ENCODE measurements at regions not wholly inside any gene's neighbourhood (a gene's known extent, or its start where the extent isn't known, plus 50 kb on each side); places are given as distances from the start of the nearest gene placed in this dataset.

DNA sequence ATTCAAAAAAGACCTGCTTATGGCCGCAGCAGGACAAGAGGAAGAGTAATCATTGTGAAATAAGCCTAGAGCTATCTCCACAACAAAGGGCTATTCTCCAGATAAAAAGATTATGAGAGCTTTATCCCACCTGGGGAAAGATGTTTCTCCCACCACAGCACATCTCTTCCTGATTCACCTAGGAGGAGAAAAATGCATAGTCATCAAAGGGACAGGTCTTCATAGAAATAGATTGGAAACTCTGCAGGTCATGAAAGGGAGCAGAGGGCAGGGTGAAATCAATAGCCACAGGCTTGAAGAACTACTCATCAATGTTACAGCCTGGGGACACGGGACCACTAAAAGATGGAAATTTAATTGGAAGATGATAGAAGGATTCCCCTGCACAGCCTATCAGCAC is 453.8 kb upstream of the TMEM132C start:
- no peaks in the 10 kb centered on the region for H3K36me3 ChIP-seq (ENCODE audit: control insufficient read depth in 2 of 2, insufficient read depth in 2 of 2, low read length in 2 of 2)
- no peak overlapping the region for H3K27ac ChIP-seq (ENCODE audit: low read depth in 2 of 2, low read length in 2 of 2)
- no peak overlapping the region for H3K4me3 ChIP-seq (ENCODE audit: low read length in 2 of 2)
- H3K4me1 ChIP-seq (ENCODE audit: control insufficient read depth in 2 of 2, insufficient read depth in 2 of 2, low read length in 2 of 2) = no peaks in the 10 kb centered on the region
- no peaks in the 10 kb centered on the region for H3K27me3 ChIP-seq (ENCODE audit: control insufficient read depth in 2 of 2, insufficient read depth in 2 of 2, low read length in 2 of 2)
- no peaks in the 10 kb centered on the region for H3K9me3 ChIP-seq (ENCODE audit: control insufficient read depth in 2 of 2, low read length in 2 of 2)
- no peak overlapping the region for H3K9ac ChIP-seq (ENCODE audit: low read depth in 1 of 2, low read length in 2 of 2)

DNA sequence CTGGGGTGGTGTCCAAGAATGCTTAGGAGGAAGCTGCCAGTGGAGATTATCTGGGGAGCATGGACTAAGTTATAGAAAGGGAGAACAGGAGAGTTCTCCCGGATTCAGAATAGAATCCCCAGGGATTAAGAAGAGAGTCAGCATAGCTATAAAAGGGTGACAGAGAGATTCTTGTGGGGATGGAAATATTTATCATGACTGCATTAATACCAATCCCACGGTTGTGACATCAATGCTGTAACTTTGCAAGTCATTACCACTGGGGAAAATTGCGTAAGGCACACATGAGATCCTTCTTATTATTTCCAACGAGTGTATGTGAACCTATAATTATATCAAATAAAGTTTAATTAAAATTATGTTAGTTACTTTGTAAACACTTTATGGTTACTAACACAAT is 447.9 kb upstream of the TMEM132C start:
- no peak overlapping the region for H3K9ac ChIP-seq (ENCODE audit: low read depth in 1 of 2, low read length in 2 of 2)
- no peaks in the 10 kb centered on the region for H3K36me3 ChIP-seq (ENCODE audit: control insufficient read depth in 2 of 2, insufficient read depth in 2 of 2, low read length in 2 of 2)
- H3K4me1 ChIP-seq (ENCODE audit: control insufficient read depth in 2 of 2, insufficient read depth in 2 of 2, low read length in 2 of 2) = no peaks in the 10 kb centered on the region
- no peaks in the 10 kb centered on the region for H3K9me3 ChIP-seq (ENCODE audit: control insufficient read depth in 2 of 2, low read length in 2 of 2)
- no peak overlapping the region for H3K4me3 ChIP-seq (ENCODE audit: low read length in 2 of 2)
- no peaks in the 10 kb centered on the region for H3K27me3 ChIP-seq (ENCODE audit: control insufficient read depth in 2 of 2, insufficient read depth in 2 of 2, low read length in 2 of 2)
- H3K27ac ChIP-seq (ENCODE audit: low read depth in 2 of 2, low read length in 2 of 2) = no peak overlapping the region

DNA sequence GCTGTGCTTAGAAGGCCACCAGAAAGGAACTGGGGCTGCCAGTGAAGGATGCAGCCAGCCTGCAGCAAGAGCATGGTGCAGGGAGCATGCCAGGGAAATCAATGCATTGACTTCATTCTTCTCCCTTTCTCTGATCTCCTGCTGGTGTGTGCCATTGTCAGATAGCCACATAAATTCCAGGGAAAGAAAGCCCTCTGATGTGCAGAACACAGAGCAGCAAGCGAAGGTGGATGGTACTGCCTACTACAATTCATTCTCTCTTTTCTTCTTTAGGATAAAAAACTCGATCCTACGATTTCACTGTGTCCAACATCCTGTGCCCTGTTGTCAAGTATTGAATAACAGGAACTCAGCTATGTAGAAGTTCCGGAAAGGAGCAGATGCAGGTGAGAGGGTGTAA is 446.7 kb upstream of the TMEM132C start:
- Histone ChIP-seq H3K4me1 (ENCODE audit: control insufficient read depth in 2 of 2, insufficient read depth in 2 of 2, low read length in 2 of 2) (no peaks in the 10 kb centered on the region), H3K36me3 (ENCODE audit: control insufficient read depth in 2 of 2, insufficient read depth in 2 of 2, low read length in 2 of 2) (no peaks in the 10 kb centered on the region), H3K9me3 (ENCODE audit: control insufficient read depth in 2 of 2, low read length in 2 of 2) (no peaks in the 10 kb centered on the region), H3K4me3 (ENCODE audit: low read length in 2 of 2) (no peak overlapping the region), H3K9ac (ENCODE audit: low read depth in 1 of 2, low read length in 2 of 2) (no peak overlapping the region), H3K27ac (ENCODE audit: low read depth in 2 of 2, low read length in 2 of 2) (no peak overlapping the region), H3K27me3 (ENCODE audit: control insufficient read depth in 2 of 2, insufficient read depth in 2 of 2, low read length in 2 of 2) (no peaks in the 10 kb centered on the region)

DNA sequence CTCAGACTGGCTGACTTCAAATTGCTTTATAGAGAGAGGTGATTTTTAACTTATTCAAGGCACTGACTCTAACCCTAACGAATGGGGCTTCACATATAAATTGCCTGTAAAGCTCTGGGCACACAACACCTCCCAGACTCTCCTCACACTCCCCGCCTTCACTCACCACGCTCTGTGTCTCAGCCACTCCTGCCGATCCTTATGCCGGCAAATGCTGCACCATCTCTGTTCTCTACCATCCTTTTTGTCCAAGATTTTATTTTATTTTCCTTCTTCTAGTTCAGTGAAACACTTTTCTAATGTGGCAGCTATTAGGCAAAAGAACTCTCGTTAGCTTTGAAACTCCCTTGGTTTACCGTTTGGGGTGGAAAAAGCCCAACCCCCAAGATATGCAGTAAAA is 446.1 kb upstream of the TMEM132C start:
- no peak overlapping the region for H3K27ac ChIP-seq (ENCODE audit: low read depth in 2 of 2, low read length in 2 of 2)
- H3K9me3 ChIP-seq (ENCODE audit: control insufficient read depth in 2 of 2, low read length in 2 of 2) = no peaks in the 10 kb centered on the region
- no peaks in the 10 kb centered on the region for H3K4me1 ChIP-seq (ENCODE audit: control insufficient read depth in 2 of 2, insufficient read depth in 2 of 2, low read length in 2 of 2)
- H3K36me3 ChIP-seq (ENCODE audit: control insufficient read depth in 2 of 2, insufficient read depth in 2 of 2, low read length in 2 of 2) = no peaks in the 10 kb centered on the region
- no peak overlapping the region for H3K4me3 ChIP-seq (ENCODE audit: low read length in 2 of 2)
- H3K27me3 ChIP-seq (ENCODE audit: control insufficient read depth in 2 of 2, insufficient read depth in 2 of 2, low read length in 2 of 2) = no peaks in the 10 kb centered on the region
- no peak overlapping the region for H3K9ac ChIP-seq (ENCODE audit: low read depth in 1 of 2, low read length in 2 of 2)

DNA sequence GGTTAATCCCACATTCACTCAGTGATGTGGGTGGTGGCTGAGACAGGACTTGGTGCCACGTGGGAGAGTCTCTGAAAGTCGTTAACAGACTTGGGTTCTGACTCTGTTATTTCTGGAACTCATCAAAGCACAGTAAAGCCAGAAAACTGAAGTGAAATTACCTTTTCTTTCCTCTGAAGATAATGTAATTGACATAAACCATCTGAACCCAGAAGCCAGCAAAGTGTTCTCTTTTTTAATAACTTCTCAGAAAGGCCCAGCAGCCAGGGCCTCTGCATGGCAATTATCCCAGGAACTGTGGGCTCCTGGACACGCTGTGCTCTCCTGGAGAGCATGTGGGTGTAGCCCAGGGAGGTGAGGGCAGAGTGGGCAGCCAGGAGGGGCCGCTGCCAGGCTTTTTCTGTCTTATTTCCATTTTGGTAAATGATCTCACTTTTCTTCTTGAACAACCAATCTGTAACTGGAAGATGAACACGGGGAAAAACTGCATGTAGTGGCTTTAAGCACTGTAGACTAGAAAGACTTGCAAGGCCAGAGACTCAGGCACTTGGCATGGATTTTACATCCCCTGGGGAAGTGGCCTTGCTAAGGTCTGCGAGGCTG is 444.1 kb upstream of the TMEM132C start:
- Histone ChIP-seq H3K9ac (ENCODE audit: low read depth in 1 of 2, low read length in 2 of 2) (no peak overlapping the region), H3K36me3 (ENCODE audit: control insufficient read depth in 2 of 2, insufficient read depth in 2 of 2, low read length in 2 of 2) (no peaks in the 10 kb centered on the region), H3K4me3 (ENCODE audit: low read length in 2 of 2) (no peak overlapping the region), H3K4me1 (ENCODE audit: control insufficient read depth in 2 of 2, insufficient read depth in 2 of 2, low read length in 2 of 2) (no peaks in the 10 kb centered on the region), H3K9me3 (ENCODE audit: control insufficient read depth in 2 of 2, low read length in 2 of 2) (no peaks in the 10 kb centered on the region), H3K27ac (ENCODE audit: low read depth in 2 of 2, low read length in 2 of 2) (no peak overlapping the region), H3K27me3 (ENCODE audit: control insufficient read depth in 2 of 2, insufficient read depth in 2 of 2, low read length in 2 of 2) (no peaks in the 10 kb centered on the region)

DNA sequence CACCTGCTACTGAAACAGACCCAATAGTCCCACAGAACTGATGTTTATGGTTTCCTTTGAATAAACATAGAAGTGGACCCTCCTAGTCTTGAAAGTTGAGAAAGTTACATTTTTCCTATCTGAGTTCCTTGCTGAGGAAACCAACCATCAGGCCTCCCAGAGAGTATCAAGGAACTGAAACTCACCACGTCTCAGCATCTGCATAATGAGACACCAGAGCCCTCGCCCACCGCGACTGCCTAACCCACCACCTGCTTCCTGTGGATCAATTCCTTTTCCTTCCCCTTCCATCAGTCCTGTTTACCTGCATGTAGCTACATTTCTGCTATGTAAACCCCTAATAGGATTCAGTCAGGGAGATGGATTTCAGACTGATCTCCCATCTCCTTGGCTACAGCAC is 443.2 kb upstream of the TMEM132C start:
- no peaks in the 10 kb centered on the region for H3K9me3 ChIP-seq (ENCODE audit: control insufficient read depth in 2 of 2, low read length in 2 of 2)
- no peaks in the 10 kb centered on the region for H3K27me3 ChIP-seq (ENCODE audit: control insufficient read depth in 2 of 2, insufficient read depth in 2 of 2, low read length in 2 of 2)
- no peak overlapping the region for H3K27ac ChIP-seq (ENCODE audit: low read depth in 2 of 2, low read length in 2 of 2)
- H3K4me3 ChIP-seq (ENCODE audit: low read length in 2 of 2) = no peak overlapping the region
- H3K36me3 ChIP-seq (ENCODE audit: control insufficient read depth in 2 of 2, insufficient read depth in 2 of 2, low read length in 2 of 2) = no peaks in the 10 kb centered on the region
- no peaks in the 10 kb centered on the region for H3K4me1 ChIP-seq (ENCODE audit: control insufficient read depth in 2 of 2, insufficient read depth in 2 of 2, low read length in 2 of 2)
- no peak overlapping the region for H3K9ac ChIP-seq (ENCODE audit: low read depth in 1 of 2, low read length in 2 of 2)

DNA sequence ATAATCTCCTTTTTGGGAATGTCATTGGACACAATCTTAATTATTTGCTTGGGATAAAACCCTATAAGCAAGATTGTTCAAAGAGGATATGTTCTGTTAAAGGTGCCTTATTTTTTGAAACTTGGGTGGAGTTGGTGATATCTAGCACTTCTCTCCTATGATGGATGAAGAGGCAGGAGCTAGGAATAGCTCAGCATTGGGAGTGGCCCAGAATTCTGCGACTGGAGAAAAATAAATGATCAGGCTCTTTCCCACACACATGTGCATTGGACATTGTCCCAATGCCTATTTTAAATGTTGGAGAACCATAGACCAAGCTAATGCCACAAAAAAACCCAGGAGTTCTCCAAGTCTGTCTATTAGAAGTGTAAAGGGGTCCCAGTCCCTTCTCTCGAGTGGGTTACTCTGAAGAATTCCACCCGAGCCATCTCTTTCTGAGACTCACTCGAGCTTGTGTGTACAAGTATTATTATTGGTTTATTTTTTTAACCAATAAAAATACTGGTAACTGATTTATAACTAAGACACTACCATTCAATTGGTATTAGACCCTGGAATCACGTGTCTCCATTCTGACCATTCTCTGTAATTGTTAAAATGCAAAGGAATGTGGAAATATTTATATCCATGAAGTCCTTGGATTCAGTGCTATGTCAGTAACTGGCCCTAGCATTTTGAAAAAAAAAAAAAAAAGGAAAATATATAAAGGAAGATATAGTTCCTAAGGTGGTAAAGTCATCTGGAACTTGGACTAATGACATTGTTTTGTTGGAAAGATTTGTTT is 437.5 kb upstream of the TMEM132C start:
- Histone ChIP-seq H3K27ac (ENCODE audit: low read depth in 2 of 2, low read length in 2 of 2) (no peak overlapping the region), H3K27me3 (ENCODE audit: control insufficient read depth in 2 of 2, insufficient read depth in 2 of 2, low read length in 2 of 2) (no peaks in the 10 kb centered on the region), H3K4me3 (ENCODE audit: low read length in 2 of 2) (no peak overlapping the region), H3K9me3 (ENCODE audit: control insufficient read depth in 2 of 2, low read length in 2 of 2) (no peaks in the 10 kb centered on the region), H3K36me3 (ENCODE audit: control insufficient read depth in 2 of 2, insufficient read depth in 2 of 2, low read length in 2 of 2) (no peaks in the 10 kb centered on the region), H3K9ac (ENCODE audit: low read depth in 1 of 2, low read length in 2 of 2) (no peak overlapping the region), H3K4me1 (ENCODE audit: control insufficient read depth in 2 of 2, insufficient read depth in 2 of 2, low read length in 2 of 2) (no peaks in the 10 kb centered on the region)

DNA sequence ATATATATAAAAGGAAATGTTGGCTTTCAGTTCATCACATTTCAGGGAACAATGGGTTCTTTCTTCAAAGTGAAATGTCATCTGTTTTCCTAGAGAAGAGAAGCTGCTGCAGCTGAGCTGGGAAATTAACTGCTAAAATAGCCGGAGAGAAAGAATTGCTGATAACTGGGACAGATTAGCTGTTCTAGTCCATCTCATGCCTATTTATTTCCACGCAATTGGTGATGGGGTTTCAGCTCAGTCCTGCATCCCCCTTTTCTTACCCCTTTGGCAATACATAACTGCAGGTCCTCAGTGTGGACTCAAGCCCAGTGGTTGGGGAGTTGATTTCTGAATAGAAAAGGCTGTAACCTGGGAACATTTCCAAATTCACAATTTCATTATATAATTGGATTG is 436.9 kb upstream of the TMEM132C start:
- no peak overlapping the region for H3K27ac ChIP-seq (ENCODE audit: low read depth in 2 of 2, low read length in 2 of 2)
- H3K9ac ChIP-seq (ENCODE audit: low read depth in 1 of 2, low read length in 2 of 2) = no peak overlapping the region

DNA sequence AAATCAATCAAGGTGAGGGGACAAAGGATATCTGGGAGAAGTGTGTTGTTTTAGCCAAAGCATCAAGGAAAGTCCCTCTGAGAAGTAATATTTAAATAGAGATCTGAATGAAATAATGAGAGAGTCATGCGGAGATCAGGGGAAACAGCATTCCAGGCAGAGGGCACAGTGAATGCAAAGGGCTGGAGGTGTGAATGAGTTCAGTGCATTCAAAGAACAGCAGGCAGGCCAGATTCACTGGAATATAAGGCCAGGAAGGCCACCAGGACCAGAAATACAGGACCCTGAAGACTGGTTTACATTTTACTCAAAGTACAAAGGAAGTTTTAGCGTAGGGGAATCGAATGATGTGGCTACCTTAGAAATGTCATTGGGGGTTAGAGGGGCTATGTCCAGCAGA is 436.2 kb upstream of the TMEM132C start:
- Histone ChIP-seq H3K4me3 (ENCODE audit: low read length in 2 of 2) (no peak overlapping the region), H3K9me3 (ENCODE audit: control insufficient read depth in 2 of 2, low read length in 2 of 2) (no peaks in the 10 kb centered on the region), H3K9ac (ENCODE audit: low read depth in 1 of 2, low read length in 2 of 2) (no peak overlapping the region), H3K36me3 (ENCODE audit: control insufficient read depth in 2 of 2, insufficient read depth in 2 of 2, low read length in 2 of 2) (no peaks in the 10 kb centered on the region), H3K4me1 (ENCODE audit: control insufficient read depth in 2 of 2, insufficient read depth in 2 of 2, low read length in 2 of 2) (no peaks in the 10 kb centered on the region), H3K27me3 (ENCODE audit: control insufficient read depth in 2 of 2, insufficient read depth in 2 of 2, low read length in 2 of 2) (no peaks in the 10 kb centered on the region), H3K27ac (ENCODE audit: low read depth in 2 of 2, low read length in 2 of 2) (no peak overlapping the region)

More for the DNA sequence above, 436.9 kb upstream of the TMEM132C start:
- no peaks in the 10 kb centered on the region for H3K4me1 ChIP-seq (ENCODE audit: control insufficient read depth in 2 of 2, insufficient read depth in 2 of 2, low read length in 2 of 2)
- H3K4me3 ChIP-seq (ENCODE audit: low read length in 2 of 2) = no peak overlapping the region
- H3K9me3 ChIP-seq (ENCODE audit: control insufficient read depth in 2 of 2, low read length in 2 of 2) = no peaks in the 10 kb centered on the region
- H3K36me3 ChIP-seq (ENCODE audit: control insufficient read depth in 2 of 2, insufficient read depth in 2 of 2, low read length in 2 of 2) = no peaks in the 10 kb centered on the region
- no peaks in the 10 kb centered on the region for H3K27me3 ChIP-seq (ENCODE audit: control insufficient read depth in 2 of 2, insufficient read depth in 2 of 2, low read length in 2 of 2)

DNA sequence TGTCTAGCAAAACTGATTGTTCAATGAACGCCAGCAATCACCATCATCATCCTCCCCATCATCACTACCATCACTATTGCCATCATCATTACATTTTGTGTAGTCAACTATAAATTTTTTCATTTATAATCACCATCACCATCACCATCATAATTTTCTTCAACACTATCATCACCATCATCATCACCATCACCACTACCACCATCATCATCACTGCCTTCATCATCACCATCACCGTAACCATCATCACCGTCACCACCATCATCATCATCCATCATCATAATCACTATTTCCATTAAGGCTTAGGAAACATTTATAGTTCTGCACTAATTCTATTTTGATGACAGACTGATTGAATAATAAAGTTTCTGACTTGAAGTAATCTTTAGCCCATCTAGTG is 434.8 kb upstream of the TMEM132C start:
- Histone ChIP-seq H3K27me3 (ENCODE audit: control insufficient read depth in 2 of 2, insufficient read depth in 2 of 2, low read length in 2 of 2) (no peaks in the 10 kb centered on the region), H3K9me3 (ENCODE audit: control insufficient read depth in 2 of 2, low read length in 2 of 2) (no peaks in the 10 kb centered on the region), H3K4me3 (ENCODE audit: low read length in 2 of 2) (no peak overlapping the region)

More for the DNA sequence above, 434.8 kb upstream of the TMEM132C start:
- Histone ChIP-seq H3K9ac (ENCODE audit: low read depth in 1 of 2, low read length in 2 of 2) (no peak overlapping the region), H3K27ac (ENCODE audit: low read depth in 2 of 2, low read length in 2 of 2) (no peak overlapping the region), H3K4me1 (ENCODE audit: control insufficient read depth in 2 of 2, insufficient read depth in 2 of 2, low read length in 2 of 2) (no peaks in the 10 kb centered on the region), H3K36me3 (ENCODE audit: control insufficient read depth in 2 of 2, insufficient read depth in 2 of 2, low read length in 2 of 2) (no peaks in the 10 kb centered on the region)
